ENCODE measurements at regions not wholly inside any gene's neighbourhood (a gene's known extent, or its start where the extent isn't known, plus 50 kb on each side); places are given as distances from the start of the nearest gene placed in this dataset.

- TF ChIP-seq YY1 (IDR thresholded peaks at IDR 0.05; ENCODE audit: insufficient read depth, insufficient read length) (no peak), SUZ12 (IDR thresholded peaks at IDR 0.05; ENCODE audit: extremely low read depth, insufficient read depth, insufficient read length) (no peak)
Observed at GRCh38 chr4:31999848-32000247, 1279.7 kb downstream of the PCDH7 start.

All from NT2/D1 (cell line).